OCI-LY3 (cell line): ENCODE measurements at regions not wholly inside any gene's neighbourhood (a gene's known extent, or its start where the extent isn't known, plus 50 kb on each side); places are given as distances from the start of the nearest gene placed in this dataset.

Experiments used
- EZH2phosphoT487 ChIP-seq: fragments of 200-600 bp; shearing (Covaris generic); IDR thresholded peaks from 2 replicates; pipeline ENCODE4 v1.6.1; 2018; ENCODE audit warnings: antibody characterized with exemption, mixed run types, low read depth
- TF ChIP-seq, protein P1 (sequence below): fragments of 200-600, 300-600 bp; sonication (generic); IDR thresholded peaks from 2 replicates; pipeline ENCODE4 v1.5.1; 2014; ENCODE audit warnings: antibody characterized with exemption, low read length, low read depth

DNA sequence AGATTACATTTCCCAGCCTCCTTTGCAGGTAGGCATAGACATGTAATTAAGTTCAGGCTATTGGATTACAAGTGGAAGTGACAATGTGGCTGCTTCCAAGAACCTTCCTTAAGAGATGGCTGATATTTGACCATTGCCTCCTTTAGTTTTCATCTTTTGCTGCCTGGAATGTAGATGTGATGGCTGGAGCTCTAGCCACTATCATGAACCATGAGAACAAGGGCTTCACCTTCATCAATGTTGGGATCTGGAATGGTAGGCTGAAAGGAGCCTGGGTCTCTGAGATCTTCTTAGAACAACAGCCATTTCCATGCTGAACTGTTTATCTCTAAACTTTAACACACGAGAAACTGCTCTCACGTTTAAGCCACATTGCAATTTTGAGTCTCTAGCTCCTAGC is 158.7 kb upstream of the ATP6AP2 start:
- TF ChIP-seq, protein P1, sequence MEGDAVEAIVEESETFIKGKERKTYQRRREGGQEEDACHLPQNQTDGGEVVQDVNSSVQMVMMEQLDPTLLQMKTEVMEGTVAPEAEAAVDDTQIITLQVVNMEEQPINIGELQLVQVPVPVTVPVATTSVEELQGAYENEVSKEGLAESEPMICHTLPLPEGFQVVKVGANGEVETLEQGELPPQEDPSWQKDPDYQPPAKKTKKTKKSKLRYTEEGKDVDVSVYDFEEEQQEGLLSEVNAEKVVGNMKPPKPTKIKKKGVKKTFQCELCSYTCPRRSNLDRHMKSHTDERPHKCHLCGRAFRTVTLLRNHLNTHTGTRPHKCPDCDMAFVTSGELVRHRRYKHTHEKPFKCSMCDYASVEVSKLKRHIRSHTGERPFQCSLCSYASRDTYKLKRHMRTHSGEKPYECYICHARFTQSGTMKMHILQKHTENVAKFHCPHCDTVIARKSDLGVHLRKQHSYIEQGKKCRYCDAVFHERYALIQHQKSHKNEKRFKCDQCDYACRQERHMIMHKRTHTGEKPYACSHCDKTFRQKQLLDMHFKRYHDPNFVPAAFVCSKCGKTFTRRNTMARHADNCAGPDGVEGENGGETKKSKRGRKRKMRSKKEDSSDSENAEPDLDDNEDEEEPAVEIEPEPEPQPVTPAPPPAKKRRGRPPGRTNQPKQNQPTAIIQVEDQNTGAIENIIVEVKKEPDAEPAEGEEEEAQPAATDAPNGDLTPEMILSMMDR, result no peak
- TF ChIP-seq EZH2phosphoT487, result no peak
